ENCODE measurements at regions not wholly inside any gene's neighbourhood (a gene's known extent, or its start where the extent isn't known, plus 50 kb on each side); places are given as distances from the start of the nearest gene placed in this dataset.
A peak's percentile ranks its signal among the peaks of the same experiment; 100 is the strongest.

GRCh38 chr18:46275370-46275769 lies 171.2 kb downstream of the HAUS1 start:
- H3K4me3 ChIP-seq (ENCODE audit: low read length) = no peak overlapping the region
- no peak for DNase-seq (ENCODE audit: low read depth)
- no peak for TF ChIP-seq CTCF (conservative IDR thresholded peaks at IDR 0.05; ENCODE audit: low read depth, low read length)

GRCh38 chr18:46276748-46277147 lies 172.6 kb downstream of the HAUS1 start:
- H3K4me3 ChIP-seq (ENCODE audit: low read length) = no peak overlapping the region
- TF ChIP-seq CTCF (conservative IDR thresholded peaks at IDR 0.05; ENCODE audit: low read depth, low read length) = no peak
- no peak for DNase-seq (ENCODE audit: low read depth)

GRCh38 chr18:46278481-46279465 lies 174.6 kb downstream of the HAUS1 start:
- no peak for TF ChIP-seq CTCF (conservative IDR thresholded peaks at IDR 0.05; ENCODE audit: low read depth, low read length)
- no peak for DNase-seq (ENCODE audit: low read depth)
- H3K4me3 ChIP-seq (ENCODE audit: low read length) = no peak overlapping the region

- no peak for TF ChIP-seq CTCF (conservative IDR thresholded peaks at IDR 0.05; ENCODE audit: low read depth, low read length)
- no peak overlapping the region for H3K4me3 ChIP-seq (ENCODE audit: low read length)
- no peak for DNase-seq (ENCODE audit: low read depth)
These were observed 175.5 kb downstream of the HAUS1 start for GRCh38 chr18:46279673-46280072.

- peak; percentile 98 for TF ChIP-seq CTCF (conservative IDR thresholded peaks at IDR 0.05; ENCODE audit: low read depth, low read length)
- peak; percentile 30 for DNase-seq (ENCODE audit: low read depth)
These were observed 177.3 kb downstream of the HAUS1 start for GRCh38 chr18:46281185-46282176.

GRCh38 chr18:46282177-46282570 lies 178.0 kb downstream of the HAUS1 start:
- DNase-seq (ENCODE audit: low read depth) = no peak
- H3K4me3 ChIP-seq (ENCODE audit: low read length) = no peak overlapping the region
- no peak for TF ChIP-seq CTCF (conservative IDR thresholded peaks at IDR 0.05; ENCODE audit: low read depth, low read length)

More at GRCh38 chr18:46281185-46282176, 177.3 kb downstream of the HAUS1 start:
- H3K4me3 ChIP-seq (ENCODE audit: low read length) = no peak overlapping the region

All from retinal pigment epithelial cell (primary cell).